CD8-positive, alpha-beta memory T cell (primary cell): ENCODE measurements at regions not wholly inside any gene's neighbourhood (a gene's known extent, or its start where the extent isn't known, plus 50 kb on each side); places are given as distances from the start of the nearest gene placed in this dataset.

ENCODE experiments used
- CTCF ChIA-PET: fragments of 350-600 bp; sonication (Branson Sonifier 250); formaldehyde crosslinking; loops from one replicate; lab custom pipeline; 2021; ENCODE audit warnings: antibody characterized with exemption; lab: Charles Lee
- POLR2A ChIA-PET: fragments of 350-600 bp; sonication (Branson Sonifier 250); formaldehyde crosslinking; loops from one replicate; lab custom pipeline; 2021; ENCODE audit warnings: antibody characterized with exemption; lab: Charles Lee
- DNase-seq, 5 donors: peaks; one replicate each; pipeline versions ENCODE4 v3.0.0 to v3.0.0-alpha.2; 2020 to 2022; ENCODE audit warnings: mixed read lengths in 1 of 5
- H3K27ac ChIP-seq: one replicate; pipeline ENCODE4 v1.7.0; 2013; ENCODE audit warnings: low read depth, mild to moderate bottlenecking, low read length, moderate library complexity
- H3K27me3 ChIP-seq: 2 replicates; pipeline ENCODE4 v1.7.0; 2013; ENCODE audit warnings: low read length, mild to moderate bottlenecking; ENCODE audit not compliant: insufficient read depth, poor library complexity, severe bottlenecking
- H3K36me3 ChIP-seq: 2 replicates; pipeline ENCODE4 v1.7.0; 2013; ENCODE audit warnings: mild to moderate bottlenecking, low read length, moderate library complexity; ENCODE audit not compliant: insufficient read depth
- H3K4me1 ChIP-seq: 2 replicates; pipeline ENCODE4 v1.7.0; 2013; ENCODE audit warnings: mild to moderate bottlenecking, low read length, moderate library complexity; ENCODE audit not compliant: insufficient read depth
- H3K4me3 ChIP-seq: 2 replicates; pipeline ENCODE4 v1.7.0; 2013; ENCODE audit warnings: mild to moderate bottlenecking, low read length
- H3K9me3 ChIP-seq: 2 replicates; pipeline ENCODE4 v1.7.0; 2013; ENCODE audit warnings: mild to moderate bottlenecking, low read length
- H3K27ac Mint-ChIP-seq, 8 donors: one replicate each; pipeline ENCODE4 v1.8.0; 2020 to 2021; ENCODE audit warnings: mixed read lengths in 8 of 8, mild to moderate bottlenecking in 6 of 8, inconsistent platforms in 3 of 8, moderate library complexity in 3 of 8
- H3K27me3 Mint-ChIP-seq, 2 donors: one replicate each; pipeline ENCODE4 v1.8.0; 2020 to 2021; ENCODE audit warnings: mixed read lengths in 2 of 2, mild to moderate bottlenecking in 1 of 2, moderate library complexity in 1 of 2
- H3K36me3 Mint-ChIP-seq, 3 donors: one replicate each; pipeline ENCODE4 v1.8.0; 2020 to 2021; ENCODE audit warnings: mixed read lengths in 3 of 3, inconsistent platforms in 1 of 3, mild to moderate bottlenecking in 1 of 3
- H3K4me1 Mint-ChIP-seq, 3 donors: one replicate each; pipeline ENCODE4 v1.8.0; 2020 to 2021; ENCODE audit warnings: mixed read lengths in 3 of 3, inconsistent platforms in 1 of 3, mild to moderate bottlenecking in 1 of 3
- H3K4me3 Mint-ChIP-seq, 7 donors: one replicate each; pipeline ENCODE4 v1.8.0; 2020 to 2021; ENCODE audit warnings: mixed read lengths in 7 of 7, mild to moderate bottlenecking in 6 of 7, moderate library complexity in 4 of 7, inconsistent platforms in 2 of 7
- H3K9me3 Mint-ChIP-seq, 5 donors: one replicate each; pipeline ENCODE4 v1.8.0; 2020 to 2022; ENCODE audit warnings: mixed read lengths in 5 of 5, mild to moderate bottlenecking in 3 of 5, moderate library complexity in 2 of 5, inconsistent platforms in 1 of 5

GRCh38 chr9:24936117-24936516 is 390.4 kb upstream of the IZUMO3 start:
- no peak overlapping the region for H3K4me3 Mint-ChIP-seq
- DNase-seq, result no peak
- H3K27me3 ChIP-seq, result no peaks in the 10 kb centered on the region
- no peak overlapping the region for H3K27ac ChIP-seq
- H3K4me1 Mint-ChIP-seq, result no peaks in the 10 kb centered on the region
- H3K4me1 ChIP-seq, result no peaks in the 10 kb centered on the region
- POLR2A ChIA-PET, result no interaction called here
- no peaks in the 10 kb centered on the region for H3K36me3 Mint-ChIP-seq
- no peak overlapping the region for H3K27ac Mint-ChIP-seq
- no peaks in the 10 kb centered on the region for H3K9me3 ChIP-seq
- peaks cover 10 to 30% (median 13%) of the 10 kb centered on the region in 5 donors for H3K9me3 Mint-ChIP-seq
- H3K27me3 Mint-ChIP-seq, result no peaks in the 10 kb centered on the region
- no peak overlapping the region for H3K4me3 ChIP-seq
- CTCF ChIA-PET, result no interaction called here
- no peaks in the 10 kb centered on the region for H3K36me3 ChIP-seq

GRCh38 chr9:24932785-24933184 is 387.1 kb upstream of the IZUMO3 start:
- CTCF ChIA-PET, result no interaction called here
- no peak overlapping the region for H3K4me3 ChIP-seq

GRCh38 chr9:24931894-24932293 is 386.2 kb upstream of the IZUMO3 start:
- DNase-seq, result no peak
- Mint-ChIP-seq H3K9me3 (peaks cover 4 to 31% (median 8%) of the 10 kb centered on the region in 5 donors), H3K36me3 (no peaks in the 10 kb centered on the region), H3K4me3 (no peak overlapping the region), H3K27me3 (no peaks in the 10 kb centered on the region), H3K4me1 (no peaks in the 10 kb centered on the region), H3K27ac (no peak overlapping the region)
- Histone ChIP-seq H3K4me1 (no peaks in the 10 kb centered on the region), H3K27me3 (no peaks in the 10 kb centered on the region), H3K27ac (no peak overlapping the region), H3K4me3 (no peak overlapping the region), H3K9me3 (no peaks in the 10 kb centered on the region), H3K36me3 (no peaks in the 10 kb centered on the region)
- CTCF ChIA-PET, result no interaction called here
- POLR2A ChIA-PET, result no interaction called here

More at GRCh38 chr9:24932785-24933184, 387.1 kb upstream of the IZUMO3 start:
- no peak overlapping the region for H3K27ac Mint-ChIP-seq
- Histone ChIP-seq H3K9me3 (no peaks in the 10 kb centered on the region), H3K27ac (no peak overlapping the region), H3K36me3 (no peaks in the 10 kb centered on the region), H3K4me1 (no peaks in the 10 kb centered on the region), H3K27me3 (no peaks in the 10 kb centered on the region)
- peaks cover 4 to 29% (median 8%) of the 10 kb centered on the region in 5 donors for H3K9me3 Mint-ChIP-seq
- H3K4me3 Mint-ChIP-seq, result no peak overlapping the region
- no peaks in the 10 kb centered on the region for H3K4me1 Mint-ChIP-seq
- POLR2A ChIA-PET, result no interaction called here
- no peaks in the 10 kb centered on the region for H3K36me3 Mint-ChIP-seq
- no peaks in the 10 kb centered on the region for H3K27me3 Mint-ChIP-seq
- no peak for DNase-seq

GRCh38 chr9:24912767-24913166 is 367.1 kb upstream of the IZUMO3 start:
- H3K4me3 Mint-ChIP-seq, result no peak overlapping the region
- no peak overlapping the region for H3K27ac Mint-ChIP-seq
- Histone ChIP-seq H3K4me3 (no peak overlapping the region), H3K4me1 (no peaks in the 10 kb centered on the region), H3K36me3 (no peaks in the 10 kb centered on the region), H3K27ac (no peak overlapping the region), H3K9me3 (no peaks in the 10 kb centered on the region), H3K27me3 (no peaks in the 10 kb centered on the region)
- H3K27me3 Mint-ChIP-seq, result no peaks in the 10 kb centered on the region
- H3K36me3 Mint-ChIP-seq, result no peaks in the 10 kb centered on the region
- ChIA-PET CTCF (no interaction called here), POLR2A (no interaction called here)
- peaks cover 7 to 38% (median 18%) of the 10 kb centered on the region in 5 donors for H3K9me3 Mint-ChIP-seq
- DNase-seq, result no peak
- H3K4me1 Mint-ChIP-seq, result no peaks in the 10 kb centered on the region

GRCh38 chr9:24901319-24901718 is 355.6 kb upstream of the IZUMO3 start:
- Mint-ChIP-seq H3K27me3 (no peaks in the 10 kb centered on the region), H3K4me3 (no peak overlapping the region), H3K4me1 (no peaks in the 10 kb centered on the region), H3K27ac (no peak overlapping the region), H3K36me3 (no peaks in the 10 kb centered on the region), H3K9me3 (peaks cover 5 to 39% (median 11%) of the 10 kb centered on the region in 5 donors)
- ChIA-PET POLR2A (no interaction called here), CTCF (no interaction called here)
- H3K4me3 ChIP-seq, result no peak overlapping the region
- H3K27ac ChIP-seq, result no peak overlapping the region
- no peaks in the 10 kb centered on the region for H3K27me3 ChIP-seq
- H3K4me1 ChIP-seq, result no peaks in the 10 kb centered on the region
- no peak for DNase-seq
- no peaks in the 10 kb centered on the region for H3K36me3 ChIP-seq
- no peaks in the 10 kb centered on the region for H3K9me3 ChIP-seq

- Mint-ChIP-seq H3K27me3 (no peaks in the 10 kb centered on the region), H3K36me3 (no peaks in the 10 kb centered on the region), H3K27ac (no peak overlapping the region), H3K4me1 (no peaks in the 10 kb centered on the region), H3K4me3 (no peak overlapping the region), H3K9me3 (peaks cover 5 to 38% (median 11%) of the 10 kb centered on the region in 5 donors)
- ChIA-PET POLR2A (no interaction called here), CTCF (no interaction called here)
- no peak for DNase-seq
- Histone ChIP-seq H3K36me3 (no peaks in the 10 kb centered on the region), H3K4me1 (no peaks in the 10 kb centered on the region), H3K27ac (no peak overlapping the region), H3K9me3 (no peaks in the 10 kb centered on the region), H3K4me3 (no peak overlapping the region), H3K27me3 (no peaks in the 10 kb centered on the region)
Measured at GRCh38 chr9:24900179-24900578, 354.5 kb upstream of the IZUMO3 start.

GRCh38 chr9:24899463-24899862 is 353.8 kb upstream of the IZUMO3 start:
- no peak for DNase-seq
- Histone ChIP-seq H3K27ac (no peak overlapping the region), H3K4me1 (no peaks in the 10 kb centered on the region), H3K36me3 (no peaks in the 10 kb centered on the region), H3K9me3 (no peaks in the 10 kb centered on the region), H3K4me3 (no peak overlapping the region), H3K27me3 (no peaks in the 10 kb centered on the region)
- Mint-ChIP-seq H3K4me3 (no peak overlapping the region), H3K27me3 (no peaks in the 10 kb centered on the region), H3K27ac (no peak overlapping the region), H3K36me3 (no peaks in the 10 kb centered on the region), H3K9me3 (peaks cover 5 to 32% (median 11%) of the 10 kb centered on the region in 5 donors), H3K4me1 (no peaks in the 10 kb centered on the region)
- POLR2A ChIA-PET, result interaction anchor here (0.6 kb wide), 1 partner anchor 64 kb away, joined by 4 read pairs; no protein-coding TSS in a partner anchor
- CTCF ChIA-PET, result no interaction called here

- H3K36me3 ChIP-seq, result no peaks in the 10 kb centered on the region
- Mint-ChIP-seq H3K27ac (no peak overlapping the region), H3K9me3 (peaks cover 10 to 35% (median 21%) of the 10 kb centered on the region in 5 donors), H3K4me1 (no peaks in the 10 kb centered on the region), H3K36me3 (no peaks in the 10 kb centered on the region), H3K27me3 (peaks cover 0 to 2% of the 10 kb centered on the region in 2 donors), H3K4me3 (no peak overlapping the region)
- no peaks in the 10 kb centered on the region for H3K27me3 ChIP-seq
- DNase-seq, result no peak
- no peak overlapping the region for H3K4me3 ChIP-seq
- CTCF ChIA-PET, result no interaction called here
- H3K9me3 ChIP-seq, result no peaks in the 10 kb centered on the region
- POLR2A ChIA-PET, result no interaction called here
- H3K27ac ChIP-seq, result no peak overlapping the region
- no peaks in the 10 kb centered on the region for H3K4me1 ChIP-seq
Measured at GRCh38 chr9:24897826-24898225, 352.1 kb upstream of the IZUMO3 start.

GRCh38 chr9:24881361-24881760 is 335.7 kb upstream of the IZUMO3 start:
- ChIA-PET POLR2A (no interaction called here), CTCF (no interaction called here)
- Mint-ChIP-seq H3K4me1 (no peaks in the 10 kb centered on the region), H3K9me3 (peaks cover 5 to 27% (median 11%) of the 10 kb centered on the region in 5 donors), H3K27ac (no peak overlapping the region), H3K27me3 (no peaks in the 10 kb centered on the region), H3K36me3 (no peaks in the 10 kb centered on the region), H3K4me3 (no peak overlapping the region)
- Histone ChIP-seq H3K27ac (no peak overlapping the region), H3K9me3 (no peaks in the 10 kb centered on the region), H3K27me3 (no peaks in the 10 kb centered on the region), H3K4me1 (no peaks in the 10 kb centered on the region), H3K36me3 (no peaks in the 10 kb centered on the region), H3K4me3 (no peak overlapping the region)
- DNase-seq, result no peak
